ENCODE measurements at regions not wholly inside any gene's neighbourhood (a gene's known extent, or its start where the extent isn't known, plus 50 kb on each side); places are given as distances from the start of the nearest gene placed in this dataset.
A peak's percentile ranks its signal among the peaks of the same experiment; 100 is the strongest.
"Not testable (repeated sequence)": the region's sequence is repeated elsewhere in the genome, so short reads cannot be mapped to it uniquely, and the experiment has no call there.

GRCh38 chr3:177713928-177714900, 516.9 kb upstream of the TBL1XR1 start:
- DNase-seq, result peak; percentile 24

DNA sequence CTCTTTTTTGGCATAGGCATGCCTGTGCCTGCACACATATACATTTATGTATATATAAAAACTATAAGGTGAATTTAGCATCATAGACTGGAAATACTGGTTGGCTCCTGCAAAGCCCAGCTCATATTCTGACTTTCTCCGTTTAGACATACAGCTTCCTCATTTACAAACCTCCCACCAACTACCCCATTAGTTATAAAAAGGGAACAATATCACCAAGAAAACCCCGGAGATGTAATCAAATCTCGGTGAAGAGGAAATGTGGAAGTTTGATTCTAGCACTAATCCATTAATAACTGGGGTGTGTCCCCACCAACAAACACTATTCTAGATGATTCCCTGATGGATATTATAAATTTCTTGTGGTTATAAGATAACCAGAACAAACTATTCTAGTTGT, 517.7 kb upstream of the TBL1XR1 start:
- DNase-seq, result no peak

DNA sequence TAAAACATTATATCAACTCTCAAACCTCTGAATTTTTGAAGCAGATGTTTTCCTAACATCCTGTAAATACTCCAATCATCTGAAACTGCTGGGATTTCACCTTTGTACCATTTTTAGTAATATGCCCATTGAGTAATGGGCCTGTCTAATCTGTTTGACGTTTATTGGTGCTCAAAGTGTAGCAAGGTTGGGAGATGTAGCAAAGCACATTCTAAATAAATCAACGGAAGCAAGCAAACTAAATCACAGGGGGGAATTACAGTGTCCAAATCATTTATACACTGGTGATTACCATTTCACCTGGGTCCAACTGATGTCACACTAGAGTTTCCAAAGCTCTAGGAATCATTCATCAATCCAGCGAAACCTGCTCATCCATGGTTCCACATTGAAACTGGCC, 518.7 kb upstream of the TBL1XR1 start:
- DNase-seq, result no peak

DNA sequence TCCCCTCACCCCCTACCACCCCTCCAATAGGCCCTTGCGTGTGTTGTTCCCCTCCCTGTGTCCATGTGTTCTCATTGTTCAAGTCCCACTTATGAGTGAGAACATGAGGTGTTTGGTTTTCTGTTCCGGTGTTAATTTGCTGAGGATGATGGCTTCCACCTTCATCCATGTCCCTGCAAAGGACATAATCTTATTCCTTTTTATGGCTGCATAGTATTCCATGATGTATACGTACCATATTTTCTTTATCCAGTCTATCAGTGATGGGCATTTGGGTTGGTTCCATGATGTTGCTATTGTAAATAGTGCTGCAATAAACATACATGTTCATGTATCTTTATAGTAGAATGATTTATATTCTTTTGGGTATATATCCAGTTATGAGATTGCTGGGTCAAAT, 523.6 kb upstream of the TBL1XR1 start:
- DNase-seq, result not testable (repeated sequence)

DNA sequence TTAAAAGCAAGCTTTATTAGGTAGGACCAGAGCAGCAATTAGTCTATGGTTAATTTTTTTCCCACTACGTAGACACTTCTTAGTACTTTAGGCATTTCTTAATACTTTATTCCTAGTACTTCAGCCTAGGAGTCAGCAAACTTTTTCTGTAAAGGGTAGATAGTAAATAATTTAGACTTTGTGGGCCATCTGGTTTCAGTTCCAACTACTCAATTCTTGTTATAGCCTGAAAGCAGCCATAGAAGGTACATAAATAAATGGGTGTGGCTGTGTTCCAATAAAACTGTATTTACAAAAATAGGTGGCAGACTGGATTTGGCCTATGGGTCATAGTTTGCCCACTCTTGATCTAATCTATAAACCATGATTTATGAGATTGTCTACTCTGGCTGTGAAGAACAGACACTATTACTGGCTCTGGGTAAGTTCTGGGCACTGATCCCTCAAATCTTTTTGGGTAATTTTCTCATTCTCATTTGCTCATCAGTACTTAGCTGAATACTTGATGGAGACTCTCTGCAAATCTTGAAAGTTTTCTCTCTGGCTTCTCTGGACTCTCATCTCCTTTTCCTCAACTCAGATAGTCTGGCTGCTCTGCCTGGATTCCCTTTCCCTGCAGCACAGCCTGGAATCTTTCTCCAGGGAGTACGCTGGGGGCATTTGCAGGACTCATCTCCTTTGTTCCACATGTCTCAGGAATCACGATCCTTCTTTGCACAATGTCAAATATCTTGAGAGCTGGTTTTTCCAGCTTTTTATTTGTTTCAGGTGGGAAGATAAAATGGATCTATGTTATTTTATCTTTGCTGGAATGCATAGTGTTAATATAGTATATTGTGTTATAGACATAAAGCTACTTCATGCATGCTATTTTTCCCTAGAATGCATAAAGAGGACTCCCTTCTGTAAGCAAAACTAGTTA, 524.8 kb upstream of the TBL1XR1 start:
- no peak for DNase-seq

- peak; percentile 35 for DNase-seq
These were observed 526.8 kb upstream of the TBL1XR1 start for GRCh38 chr3:177724020-177724638.

DNA sequence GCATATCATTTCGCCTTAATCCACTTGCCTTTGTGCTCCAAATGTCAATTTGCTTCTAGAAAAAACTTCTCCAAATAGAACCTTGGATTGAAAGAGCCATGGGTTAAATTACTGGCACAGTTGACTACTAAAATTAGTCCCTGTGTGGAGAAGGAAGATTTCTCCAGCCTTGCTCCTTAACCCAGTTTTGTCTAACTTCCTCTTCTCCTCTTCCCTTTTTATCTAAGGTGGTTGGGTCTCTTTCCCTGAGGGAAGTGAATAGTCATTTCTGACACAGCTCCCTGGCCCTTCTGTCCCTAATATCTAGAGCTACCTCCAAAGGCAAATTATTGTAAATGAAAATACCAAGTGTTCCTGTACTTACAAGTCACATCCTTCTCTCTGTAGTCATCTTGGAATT, 527.9 kb upstream of the TBL1XR1 start:
- DNase-seq, result no peak

DNA sequence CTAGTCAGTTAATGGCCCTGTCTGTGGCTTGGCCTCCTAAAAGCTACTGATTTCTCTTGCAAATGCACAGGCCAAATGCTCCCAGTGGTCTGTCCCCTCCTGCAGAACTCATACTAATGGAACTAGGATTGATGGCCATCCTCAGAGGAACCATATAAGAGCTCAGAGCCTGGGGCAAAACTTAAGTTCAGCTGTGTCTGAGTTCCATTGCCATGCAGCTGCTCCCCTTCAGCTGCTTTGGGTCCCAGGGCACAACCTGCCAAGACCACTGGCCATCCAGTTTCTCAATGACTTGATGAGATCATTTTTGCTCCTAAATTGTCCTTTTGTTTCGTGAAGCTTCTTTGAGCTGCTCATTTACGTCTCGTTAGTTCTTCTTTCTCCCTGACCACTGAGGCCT, 529.5 kb upstream of the TBL1XR1 start:
- DNase-seq, result no peak

- peak; percentile 84 for DNase-seq
These were observed 532.8 kb upstream of the TBL1XR1 start for GRCh38 chr3:177729956-177730681.

- no peak for DNase-seq
These were observed 533.5 kb upstream of the TBL1XR1 start for GRCh38 chr3:177730814-177731213.

GRCh38 chr3:177731644-177732268, 534.5 kb upstream of the TBL1XR1 start:
- no peak for DNase-seq

DNA sequence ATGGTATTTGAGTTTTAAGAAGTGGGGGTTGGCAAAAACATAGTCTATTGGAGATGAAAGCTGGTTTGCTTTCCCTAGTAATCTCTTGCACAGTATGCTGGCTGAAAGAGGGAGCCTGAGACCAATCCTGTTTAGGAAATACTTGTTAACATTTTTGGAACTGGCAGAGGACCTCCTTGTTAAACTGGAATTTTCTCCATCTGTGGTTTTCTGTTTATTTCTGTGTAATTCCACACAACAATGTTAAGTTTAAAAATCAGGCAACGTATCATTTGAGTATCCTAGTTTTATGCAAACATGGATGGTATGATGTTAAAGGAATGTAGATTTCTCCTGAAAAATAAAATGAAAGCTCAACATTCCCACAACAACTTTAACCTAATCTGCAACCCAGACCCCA, 536.0 kb upstream of the TBL1XR1 start:
- no peak for DNase-seq

GRCh38 chr3:177733936-177734335, 536.7 kb upstream of the TBL1XR1 start:
- no peak for DNase-seq

- DNase-seq, result peak; percentile 26
These were observed 538.1 kb upstream of the TBL1XR1 start for GRCh38 chr3:177735431-177735830.

- DNase-seq, result no peak
These were observed 542.2 kb upstream of the TBL1XR1 start for GRCh38 chr3:177739461-177739860.

DNA sequence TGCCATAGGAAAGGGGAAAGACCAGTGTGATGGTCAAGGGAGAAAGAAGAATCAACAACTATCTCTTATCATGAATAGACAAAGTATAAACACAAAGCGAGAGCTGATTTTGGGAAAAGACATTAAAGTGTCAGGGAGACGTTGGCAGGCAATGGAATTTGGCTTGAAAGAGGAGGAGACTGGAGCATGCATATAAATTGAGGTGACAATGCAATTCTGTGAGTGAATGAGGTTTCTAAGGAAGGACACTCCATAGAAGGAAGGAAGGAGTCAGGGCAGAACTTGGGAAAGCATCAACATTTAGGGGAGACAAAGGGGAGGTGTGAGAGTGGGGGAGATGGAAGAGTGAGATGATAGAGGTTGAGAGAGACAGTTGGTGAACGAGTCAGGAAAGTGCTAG, 543.0 kb upstream of the TBL1XR1 start:
- no peak for DNase-seq

DNA sequence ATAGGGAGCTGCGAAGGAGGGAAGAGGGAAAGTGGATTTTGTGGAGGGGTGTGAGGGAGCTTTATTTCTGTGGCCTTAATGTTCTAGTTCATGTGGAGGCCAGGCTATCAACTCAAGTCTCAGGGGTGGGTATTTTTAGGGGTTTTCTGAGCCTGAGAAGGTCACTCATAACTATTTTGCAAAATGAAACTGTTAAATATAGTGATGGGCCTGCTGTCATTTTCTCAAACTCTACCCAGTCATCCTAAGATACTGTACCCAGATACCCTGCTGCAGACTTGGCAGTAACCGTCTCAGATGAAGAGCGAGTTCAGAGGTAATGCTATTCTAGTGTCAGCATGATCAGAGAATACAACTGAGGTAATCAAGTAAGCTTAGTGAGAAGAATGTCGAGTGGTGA, 545.0 kb upstream of the TBL1XR1 start:
- DNase-seq, result no peak

DNA sequence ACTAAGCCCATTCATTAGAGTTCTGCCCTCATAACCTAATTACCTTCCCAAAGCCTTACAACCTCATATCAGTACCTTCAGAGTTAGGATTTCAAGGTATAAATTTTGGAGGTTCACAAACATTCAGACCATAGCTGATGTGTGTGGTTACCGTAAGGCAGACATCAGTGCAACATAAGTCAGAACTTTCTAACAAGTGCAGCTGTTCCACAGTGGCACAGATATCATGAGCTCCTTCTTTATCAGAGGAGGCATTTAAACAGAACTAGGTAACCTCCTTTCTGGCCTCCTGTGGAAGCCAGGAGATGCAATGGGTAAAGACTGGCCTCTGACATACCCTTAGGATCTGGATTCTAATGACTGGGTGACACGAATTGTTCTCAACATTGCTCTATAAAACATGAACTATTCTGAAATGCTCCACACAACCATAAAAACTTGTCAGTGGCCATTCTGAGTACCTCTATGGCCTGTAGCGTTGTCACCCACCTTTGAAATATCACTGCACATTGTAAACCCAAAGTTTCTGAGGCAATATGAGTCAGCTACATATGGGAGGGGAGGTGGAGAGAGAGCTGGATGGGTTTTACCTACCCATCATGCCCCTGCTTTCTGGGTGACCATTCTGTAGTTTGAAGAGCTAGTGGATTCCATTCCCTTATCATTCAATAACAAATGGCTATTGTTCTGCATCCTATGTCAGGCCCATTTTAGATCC, 546.0 kb upstream of the TBL1XR1 start:
- DNase-seq, result no peak

DNA sequence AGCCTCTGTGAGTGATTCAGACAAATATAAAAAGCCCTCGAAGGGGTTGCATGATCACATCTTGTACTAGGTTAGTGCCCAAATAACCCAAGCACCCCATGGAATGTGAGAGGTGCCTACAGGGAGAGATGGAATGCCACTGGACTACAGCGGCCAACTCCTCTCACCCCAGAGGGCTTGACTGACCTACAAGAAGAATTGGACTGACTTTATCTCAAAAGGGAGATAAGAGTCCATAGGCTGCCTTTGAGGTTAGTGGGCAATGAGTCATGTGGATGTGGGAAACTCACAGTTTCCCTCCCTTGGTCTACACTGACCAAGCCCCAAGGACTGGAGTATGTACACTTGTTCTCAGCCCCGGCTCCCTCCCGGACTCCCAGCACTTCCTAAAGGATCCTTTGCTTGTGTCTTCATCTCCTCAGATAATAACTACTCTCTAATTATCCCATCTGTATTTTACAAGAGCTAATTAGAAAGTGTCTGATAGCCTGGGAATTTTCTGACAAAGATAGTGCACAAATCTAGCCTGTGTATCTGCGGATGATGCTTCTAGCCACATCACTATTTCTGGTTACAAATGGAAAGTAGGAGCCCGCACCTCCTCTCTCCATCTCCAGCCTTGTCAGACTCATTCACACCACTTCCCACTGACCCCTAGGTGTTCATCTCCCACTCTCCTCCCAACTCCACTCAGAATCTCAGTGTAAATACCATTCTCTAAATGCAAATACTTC, 547.8 kb upstream of the TBL1XR1 start:
- DNase-seq, result no peak

DNA sequence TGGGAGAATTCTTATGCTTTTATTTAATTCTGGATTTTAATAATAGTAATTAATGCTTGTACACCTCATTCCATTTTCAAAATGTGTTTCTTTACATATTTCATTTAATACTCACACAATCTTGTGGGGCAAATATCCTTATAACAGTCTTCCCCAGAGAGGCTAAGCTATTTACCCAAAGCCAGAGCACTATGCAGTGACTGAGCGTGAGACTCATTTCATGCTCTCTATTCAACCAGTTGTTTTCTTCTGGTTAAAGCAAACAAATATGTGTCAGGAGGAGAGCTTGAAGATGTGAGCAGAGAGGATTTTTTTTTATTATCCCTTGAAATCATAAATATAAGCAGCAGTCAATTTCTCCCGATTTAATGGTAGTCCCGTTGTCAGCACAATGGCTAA, 548.3 kb upstream of the TBL1XR1 start:
- no peak for DNase-seq
